ENCODE measurements at regions not wholly inside any gene's neighbourhood (a gene's known extent, or its start where the extent isn't known, plus 50 kb on each side); places are given as distances from the start of the nearest gene placed in this dataset.

- no peak for TF ChIP-seq CTCF (IDR thresholded peaks at IDR 0.05; ENCODE audit: low read depth, low read length, poor library complexity, severe bottlenecking)
- TF ChIP-seq EZH2phosphoT487 (IDR thresholded peaks at IDR 0.05; ENCODE audit: borderline replicate concordance, low read length): no peak
Measured at GRCh38 chr6:13872681-13873080, 52.1 kb upstream of the RNF182 start.
